NCI-H524 (cell line): ENCODE measurements at regions not wholly inside any gene's neighbourhood (a gene's known extent, or its start where the extent isn't known, plus 50 kb on each side); places are given as distances from the start of the nearest gene placed in this dataset.
A peak's percentile ranks its signal among the peaks of the same experiment; 100 is the strongest.
"Not testable (repeated sequence)": the region's sequence is repeated elsewhere in the genome, so short reads cannot be mapped to it uniquely, and the experiment has no call there.

ENCODE experiments used
- DNase-seq, 2 experiments: peaks; one replicate each; lab custom pipeline; 2025; lab: John Stamatoyannopoulos, UW

- no peak for DNase-seq
These were observed 460.1 kb upstream of the GCFC2 start for GRCh38 chr2:76170856-76171255.

GRCh38 chr2:76170009-76170384 is 459.3 kb upstream of the GCFC2 start:
- DNase-seq, result no peak

GRCh38 chr2:76169276-76170008 is 458.7 kb upstream of the GCFC2 start:
- DNase-seq, result peak; percentile 46 to 84

DNA sequence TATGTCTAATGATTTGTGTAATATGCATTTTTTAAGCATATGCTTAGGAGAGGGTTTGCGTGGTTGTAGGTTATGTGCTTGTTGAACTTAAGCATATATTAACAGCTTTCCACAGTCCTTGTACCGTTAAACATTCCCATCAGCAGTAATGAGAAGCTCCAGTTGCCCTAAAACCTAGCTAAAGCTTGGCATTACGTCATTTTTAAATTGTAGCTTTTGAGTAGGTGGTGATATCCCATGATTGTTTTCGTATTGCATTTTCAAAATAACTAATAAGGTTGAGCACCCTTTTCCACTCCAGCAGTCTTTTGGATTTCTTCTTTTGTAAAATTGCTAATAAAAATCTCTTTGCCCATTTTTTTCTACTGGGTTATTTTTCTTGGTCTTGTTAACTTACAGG is 453.1 kb upstream of the GCFC2 start:
- no peak for DNase-seq

DNA sequence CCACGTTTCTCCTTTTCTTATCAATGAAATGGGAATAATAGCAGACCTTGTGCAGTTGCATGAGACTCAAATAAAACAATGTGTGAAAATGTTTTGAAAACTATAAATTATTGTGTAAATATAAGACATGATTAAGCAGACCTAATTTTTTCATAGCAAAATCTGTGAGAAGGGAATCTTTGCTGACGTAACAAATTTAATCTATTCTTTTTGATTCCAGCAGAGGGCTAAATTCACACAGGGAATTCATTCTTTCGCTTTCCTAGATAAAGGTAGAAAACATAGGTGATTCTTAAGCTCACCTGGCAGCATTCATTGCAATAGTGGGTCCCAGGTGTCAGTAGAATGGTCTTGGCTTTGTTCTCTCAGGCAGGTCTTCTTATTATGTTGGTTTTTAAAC is 450.0 kb upstream of the GCFC2 start:
- DNase-seq, result no peak

DNA sequence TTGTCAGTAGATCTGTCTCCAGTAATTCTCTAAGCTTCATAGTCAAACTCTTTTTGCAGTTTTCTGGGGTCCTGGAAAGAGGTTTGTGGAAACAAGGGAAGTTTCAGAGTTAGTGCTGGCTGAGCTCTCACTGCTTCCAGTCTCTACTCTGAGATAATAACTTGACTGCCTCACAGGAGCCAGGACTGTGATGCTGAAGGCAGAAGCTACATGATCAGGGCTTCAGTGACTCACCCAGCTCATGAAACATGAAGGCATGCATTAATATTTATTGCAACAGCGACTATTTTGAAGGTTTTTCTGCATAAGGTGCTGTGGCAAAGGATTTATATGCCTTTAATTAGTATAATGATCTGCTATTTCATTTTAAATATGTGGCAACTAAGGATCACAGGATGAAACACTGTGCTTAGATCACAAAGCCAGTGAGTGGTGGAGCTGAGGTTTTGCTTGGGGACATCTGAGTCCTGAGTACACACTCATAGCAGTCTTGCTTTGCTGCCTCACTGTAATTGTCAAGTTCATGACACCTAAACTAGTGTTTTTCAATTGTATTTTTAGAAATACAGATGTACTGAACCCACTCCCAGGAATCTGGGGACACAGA is 448.4 kb upstream of the GCFC2 start:
- no peak for DNase-seq

DNA sequence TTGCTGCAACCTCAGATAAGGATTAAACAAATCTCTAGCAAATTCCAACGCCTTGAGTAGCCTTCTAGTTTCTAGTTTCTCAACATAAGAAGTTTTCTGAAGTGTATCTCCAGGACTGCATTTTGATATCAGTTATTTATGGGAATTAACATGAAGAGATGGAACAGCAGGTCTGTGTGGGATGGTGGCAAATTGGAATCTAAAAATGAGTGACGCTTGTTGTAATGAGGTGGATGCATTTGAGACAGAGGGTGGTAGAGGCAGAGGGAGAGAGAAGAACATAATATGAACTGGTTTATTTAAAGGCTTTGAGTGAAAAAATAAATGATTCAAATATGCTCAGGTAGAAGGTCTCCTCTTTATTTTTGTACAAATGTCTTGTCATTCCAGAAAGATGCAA is 446.8 kb upstream of the GCFC2 start:
- no peak for DNase-seq

- no peak for DNase-seq
These were observed 444.3 kb upstream of the GCFC2 start for GRCh38 chr2:76154981-76155380.

DNA sequence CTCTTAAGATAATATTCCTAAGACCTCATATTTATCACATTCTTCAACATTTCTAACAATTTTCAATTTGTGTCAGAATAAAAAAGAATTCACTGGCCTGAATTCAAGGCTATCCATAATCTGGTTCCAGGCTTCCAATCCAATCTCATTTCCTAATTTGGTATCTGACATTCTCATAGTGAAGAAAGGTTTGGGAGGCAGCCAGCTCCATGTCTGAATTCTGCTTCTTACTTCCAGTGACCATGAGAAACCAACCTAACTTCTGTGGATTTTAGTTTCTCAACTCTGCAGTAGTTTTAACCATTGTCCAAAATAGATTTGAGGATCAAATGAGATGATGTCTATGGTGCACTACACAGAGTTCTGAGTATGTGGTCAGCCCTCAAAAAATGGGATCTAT is 439.1 kb upstream of the GCFC2 start:
- no peak for DNase-seq

- not testable (repeated sequence) for DNase-seq
These were observed 428.6 kb upstream of the GCFC2 start for GRCh38 chr2:76139303-76139702.

DNA sequence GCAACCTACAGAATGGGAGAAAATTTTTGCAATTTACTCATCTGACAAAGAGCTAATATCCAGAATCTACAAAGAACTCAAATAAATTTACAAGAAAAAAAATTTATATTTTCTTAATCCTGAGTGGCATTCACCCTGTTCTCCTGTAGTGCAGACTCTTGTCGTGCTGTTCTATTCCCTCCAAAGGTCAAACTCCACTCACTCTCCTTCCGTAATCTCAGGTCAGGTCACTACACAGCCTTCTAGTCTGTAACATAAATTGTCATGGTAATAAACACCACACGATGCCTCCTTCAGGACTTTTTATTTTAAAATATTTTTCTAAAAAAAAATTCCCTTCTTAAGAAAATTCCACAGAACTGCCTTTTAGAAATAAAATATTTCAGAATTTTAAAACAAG is 417.9 kb upstream of the GCFC2 start:
- DNase-seq, result no peak

DNA sequence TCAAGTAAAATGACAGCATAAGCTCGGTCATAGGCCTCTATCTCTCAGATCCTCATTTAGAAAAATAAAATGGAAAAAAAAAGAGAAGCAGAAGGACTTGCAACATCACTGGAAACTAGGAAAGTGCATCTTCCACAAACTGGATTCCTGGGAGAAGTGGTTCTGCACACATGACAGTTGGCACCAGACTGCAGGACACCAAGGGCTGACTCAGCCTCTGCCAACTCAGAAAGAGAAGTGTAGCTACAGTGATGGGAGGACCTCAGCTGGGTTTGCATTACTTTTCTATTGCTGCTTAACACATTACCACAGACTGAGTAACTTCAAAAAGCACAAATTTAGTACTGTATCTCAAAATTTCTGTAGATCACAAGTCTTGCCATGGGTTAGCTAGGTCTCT is 409.5 kb upstream of the GCFC2 start:
- DNase-seq, result no peak

DNA sequence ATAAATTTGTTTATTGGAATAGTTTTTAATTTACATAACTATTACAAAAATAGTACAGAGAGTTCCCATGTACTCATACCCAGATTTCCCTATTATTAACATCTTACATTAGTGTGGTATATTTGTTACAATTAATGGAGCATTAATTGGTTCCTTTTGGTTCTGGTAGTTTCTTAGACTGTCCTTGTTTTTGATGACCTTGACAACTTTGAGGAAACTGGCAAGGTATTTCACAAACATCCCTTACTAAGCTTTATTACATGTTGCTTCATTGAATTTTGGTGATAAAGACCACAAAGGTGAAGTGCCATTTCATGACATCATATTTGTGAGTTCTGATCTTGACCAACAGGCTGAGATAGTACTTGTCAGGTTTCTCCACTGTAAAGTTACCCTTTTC is 379.0 kb upstream of the GCFC2 start:
- DNase-seq, result no peak

GRCh38 chr2:76083248-76083647 is 372.5 kb upstream of the GCFC2 start:
- no peak for DNase-seq

DNA sequence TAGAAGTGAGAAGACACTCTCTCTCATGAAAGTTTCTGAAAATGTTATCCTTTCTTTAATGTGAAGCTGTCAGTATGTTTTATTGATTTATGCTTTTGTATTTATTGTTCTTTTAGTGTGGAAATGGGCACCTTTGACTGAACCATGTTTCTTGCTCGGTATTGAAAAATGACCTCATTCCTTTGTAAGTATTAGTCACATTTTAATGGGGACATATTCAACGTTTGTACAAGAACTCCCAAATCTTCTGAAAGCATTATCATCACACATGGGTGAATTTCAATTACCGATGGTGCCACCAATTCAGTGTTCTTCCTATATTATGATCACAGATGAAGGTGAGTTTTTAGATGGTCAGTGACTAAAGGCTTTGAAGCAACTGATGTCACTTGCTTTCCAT is 371.8 kb upstream of the GCFC2 start:
- DNase-seq, result no peak

- no peak for DNase-seq
These were observed 369.4 kb upstream of the GCFC2 start for GRCh38 chr2:76080154-76080553.

DNA sequence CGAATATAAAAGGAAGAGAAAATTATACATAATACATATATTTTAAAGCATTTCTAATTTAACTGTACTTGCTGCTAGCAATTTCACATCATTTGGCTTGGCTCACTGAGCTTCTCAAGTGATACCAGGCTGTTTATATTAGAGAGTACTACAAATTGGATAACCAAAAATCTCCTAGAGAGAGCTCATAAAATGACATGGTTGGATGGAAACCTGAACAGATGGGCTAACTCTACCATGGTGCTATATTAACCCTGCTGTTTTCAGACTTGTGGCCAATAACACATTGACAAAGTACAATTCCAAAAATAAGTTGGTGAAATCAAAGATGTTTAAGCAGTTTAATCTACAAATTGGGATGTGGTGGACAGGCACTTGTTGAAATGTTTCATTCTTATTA is 364.4 kb upstream of the GCFC2 start:
- peak; percentile 46 to 80 for DNase-seq

DNA sequence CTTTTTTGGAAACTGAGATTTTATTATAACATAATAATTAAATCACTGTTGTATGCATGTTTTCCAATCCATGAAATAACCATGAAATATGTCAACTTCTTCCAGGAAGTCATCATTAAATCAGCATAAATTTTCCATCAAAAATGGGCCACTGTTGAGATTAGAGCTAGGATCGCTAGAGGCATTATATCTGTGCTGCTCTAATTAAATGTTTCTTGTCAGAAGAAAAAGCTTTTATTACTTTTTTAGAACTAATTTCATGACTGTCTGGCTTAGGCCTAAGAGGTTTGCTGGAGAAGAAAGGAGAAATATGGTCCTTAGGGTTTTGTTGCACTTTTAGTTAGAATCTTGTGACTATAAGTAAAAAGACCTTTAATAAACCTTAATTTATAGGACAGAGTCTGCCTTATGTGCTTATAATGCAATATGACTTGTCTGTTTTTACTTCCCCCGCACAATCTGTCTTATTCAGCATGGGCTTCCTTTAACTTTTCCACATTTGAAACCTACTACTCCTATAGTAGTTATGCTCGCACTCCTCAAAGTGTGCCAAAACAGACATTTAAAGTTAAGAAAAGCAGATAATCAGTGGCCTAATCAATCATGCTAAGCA is 363.4 kb upstream of the GCFC2 start:
- no peak for DNase-seq

GRCh38 chr2:76050196-76050595 is 339.5 kb upstream of the GCFC2 start:
- DNase-seq, result peak in 1 of 2 experiments; percentile 15

GRCh38 chr2:76044701-76045100 is 334.0 kb upstream of the GCFC2 start:
- DNase-seq, result no peak

- no peak for DNase-seq
These were observed 328.8 kb upstream of the GCFC2 start for GRCh38 chr2:76039505-76039904.

DNA sequence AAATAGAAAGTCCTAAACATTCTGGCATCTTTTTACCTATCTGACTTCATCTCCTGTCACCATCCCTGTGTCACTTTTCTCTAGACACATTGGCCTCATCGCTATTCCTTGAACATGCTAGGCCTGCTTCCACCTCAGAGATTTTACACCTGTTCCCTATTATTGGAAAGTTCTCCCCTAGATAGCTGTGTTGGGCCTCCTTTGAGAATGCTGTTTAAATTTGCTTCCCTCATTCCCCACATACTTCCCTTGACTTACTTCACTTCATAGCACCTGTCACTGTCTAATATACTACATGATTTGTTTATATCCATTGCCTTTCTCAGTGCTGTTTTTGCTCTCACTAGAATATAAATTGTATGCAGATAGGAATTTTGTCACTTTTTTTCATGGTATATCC is 317.0 kb upstream of the GCFC2 start:
- DNase-seq, result no peak

DNA sequence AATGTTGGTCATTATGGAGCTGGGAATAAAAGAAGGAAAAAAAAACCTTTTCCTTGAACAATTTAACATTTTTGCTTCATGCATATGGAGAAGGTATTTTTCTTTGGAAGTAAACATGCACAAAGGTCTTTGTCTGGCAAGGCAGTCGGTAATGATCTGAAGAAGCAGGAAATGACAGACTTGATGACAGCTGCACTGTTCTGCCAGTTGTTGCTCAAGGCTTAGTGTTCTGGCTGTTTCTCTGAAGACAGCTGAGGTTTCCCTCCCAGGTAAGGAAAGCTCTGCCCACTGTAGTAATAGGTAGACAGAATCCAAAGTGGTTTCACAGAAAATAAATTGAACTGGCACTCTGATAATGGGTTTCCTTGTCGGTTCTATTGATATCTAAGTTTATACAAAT is 308.4 kb upstream of the GCFC2 start:
- DNase-seq, result peak in 1 of 2 experiments; percentile 60

GRCh38 chr2:76009484-76009883 is 298.8 kb upstream of the GCFC2 start:
- no peak for DNase-seq
